ENCODE measurements at regions not wholly inside any gene's neighbourhood (a gene's known extent, or its start where the extent isn't known, plus 50 kb on each side); places are given as distances from the start of the nearest gene placed in this dataset.
"Not testable (repeated sequence)": the region's sequence is repeated elsewhere in the genome, so short reads cannot be mapped to it uniquely, and the experiment has no call there.

GRCh38 chr9:65397763-65398719 lies 113.0 kb upstream of the FOXD4L5 start:
- not testable (repeated sequence) for TF ChIP-seq CTCF (IDR thresholded peaks at IDR 0.05; ENCODE audit: low read length); EZH2 (optimal IDR thresholded peaks at IDR 0.05; ENCODE audit: low read depth, low read length); EZH2phosphoT487 (IDR thresholded peaks at IDR 0.05; ENCODE audit: low read length)

Measured in MM.1S (cell line).